NB4 (cell line): ENCODE measurements at regions not wholly inside any gene's neighbourhood (a gene's known extent, or its start where the extent isn't known, plus 50 kb on each side); places are given as distances from the start of the nearest gene placed in this dataset.

ENCODE experiments used
- DNase-seq: peaks from one replicate; pipeline ENCODE4 v3.0.0; 2010; ENCODE audit warnings: low read depth
- H3K4me3 ChIP-seq: one replicate; pipeline ENCODE4 v1.5.1; 2011; ENCODE audit warnings: mild to moderate bottlenecking, low read depth, low read length, moderate library complexity
- MYC ChIP-seq: IDR thresholded peaks from 2 replicates; pipeline ENCODE4 v1.6.1; 2011; ENCODE audit warnings: low read depth, low read length
- POLR2A ChIP-seq: IDR thresholded peaks from 2 replicates; pipeline ENCODE4 v1.6.1; 2011; ENCODE audit warnings: mild to moderate bottlenecking; ENCODE audit not compliant: insufficient read length; ENCODE audit errors: extremely low read depth
- TF ChIP-seq, protein P1 (sequence below): IDR thresholded peaks from one replicate; pipeline ENCODE4 v1.5.1; 2012; ENCODE audit warnings: low read depth, low read length
- TF ChIP-seq, protein P2 (sequence below): IDR thresholded peaks from 2 replicates; pipeline ENCODE4 v1.6.1; 2011; ENCODE audit warnings: low read depth, low read length

DNA sequence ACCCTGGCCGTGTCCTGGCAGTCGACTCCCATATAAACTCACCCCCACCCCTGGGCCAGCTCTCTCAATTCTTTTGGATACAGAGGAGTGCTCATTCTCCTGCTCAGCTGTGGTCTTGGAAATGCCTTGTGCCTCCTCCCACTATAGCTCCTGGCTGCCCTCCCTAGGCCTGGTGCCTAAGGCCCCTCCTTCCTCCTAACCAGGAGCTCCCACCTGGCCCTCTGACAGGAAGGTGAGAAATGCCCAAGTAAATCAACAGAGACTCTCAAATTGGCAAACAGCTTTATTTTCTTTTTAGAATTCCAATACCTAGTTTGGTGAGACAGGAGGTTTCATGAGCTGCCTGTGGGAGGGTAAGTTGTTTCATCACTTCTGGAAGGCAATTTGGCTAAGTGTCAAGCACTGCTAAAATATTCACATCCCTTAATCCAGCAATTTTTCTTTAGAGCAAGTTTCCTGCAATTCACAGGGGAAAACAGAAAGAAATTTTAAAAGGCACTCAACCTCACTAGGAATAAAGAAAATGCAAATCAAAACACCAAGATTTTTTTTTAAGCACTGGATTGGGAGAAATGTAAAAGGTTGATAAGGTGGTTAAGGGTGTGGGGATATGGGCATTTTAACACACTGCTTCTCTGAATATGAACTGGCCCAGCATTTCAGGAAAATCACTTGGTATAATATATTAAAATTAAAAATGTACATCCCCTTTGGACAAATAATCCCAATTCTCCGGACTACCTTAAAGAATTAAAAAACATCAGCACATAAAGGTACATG is 209.7 kb upstream of the ARHGAP20 start:
- TF ChIP-seq, protein P1, sequence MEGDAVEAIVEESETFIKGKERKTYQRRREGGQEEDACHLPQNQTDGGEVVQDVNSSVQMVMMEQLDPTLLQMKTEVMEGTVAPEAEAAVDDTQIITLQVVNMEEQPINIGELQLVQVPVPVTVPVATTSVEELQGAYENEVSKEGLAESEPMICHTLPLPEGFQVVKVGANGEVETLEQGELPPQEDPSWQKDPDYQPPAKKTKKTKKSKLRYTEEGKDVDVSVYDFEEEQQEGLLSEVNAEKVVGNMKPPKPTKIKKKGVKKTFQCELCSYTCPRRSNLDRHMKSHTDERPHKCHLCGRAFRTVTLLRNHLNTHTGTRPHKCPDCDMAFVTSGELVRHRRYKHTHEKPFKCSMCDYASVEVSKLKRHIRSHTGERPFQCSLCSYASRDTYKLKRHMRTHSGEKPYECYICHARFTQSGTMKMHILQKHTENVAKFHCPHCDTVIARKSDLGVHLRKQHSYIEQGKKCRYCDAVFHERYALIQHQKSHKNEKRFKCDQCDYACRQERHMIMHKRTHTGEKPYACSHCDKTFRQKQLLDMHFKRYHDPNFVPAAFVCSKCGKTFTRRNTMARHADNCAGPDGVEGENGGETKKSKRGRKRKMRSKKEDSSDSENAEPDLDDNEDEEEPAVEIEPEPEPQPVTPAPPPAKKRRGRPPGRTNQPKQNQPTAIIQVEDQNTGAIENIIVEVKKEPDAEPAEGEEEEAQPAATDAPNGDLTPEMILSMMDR = no peak
- TF ChIP-seq MYC (no peak), POLR2A (no peak)
- TF ChIP-seq, protein P2, sequence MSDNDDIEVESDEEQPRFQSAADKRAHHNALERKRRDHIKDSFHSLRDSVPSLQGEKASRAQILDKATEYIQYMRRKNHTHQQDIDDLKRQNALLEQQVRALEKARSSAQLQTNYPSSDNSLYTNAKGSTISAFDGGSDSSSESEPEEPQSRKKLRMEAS = no peak
- H3K4me3 ChIP-seq = no peak overlapping the region
- no peak for DNase-seq

DNA sequence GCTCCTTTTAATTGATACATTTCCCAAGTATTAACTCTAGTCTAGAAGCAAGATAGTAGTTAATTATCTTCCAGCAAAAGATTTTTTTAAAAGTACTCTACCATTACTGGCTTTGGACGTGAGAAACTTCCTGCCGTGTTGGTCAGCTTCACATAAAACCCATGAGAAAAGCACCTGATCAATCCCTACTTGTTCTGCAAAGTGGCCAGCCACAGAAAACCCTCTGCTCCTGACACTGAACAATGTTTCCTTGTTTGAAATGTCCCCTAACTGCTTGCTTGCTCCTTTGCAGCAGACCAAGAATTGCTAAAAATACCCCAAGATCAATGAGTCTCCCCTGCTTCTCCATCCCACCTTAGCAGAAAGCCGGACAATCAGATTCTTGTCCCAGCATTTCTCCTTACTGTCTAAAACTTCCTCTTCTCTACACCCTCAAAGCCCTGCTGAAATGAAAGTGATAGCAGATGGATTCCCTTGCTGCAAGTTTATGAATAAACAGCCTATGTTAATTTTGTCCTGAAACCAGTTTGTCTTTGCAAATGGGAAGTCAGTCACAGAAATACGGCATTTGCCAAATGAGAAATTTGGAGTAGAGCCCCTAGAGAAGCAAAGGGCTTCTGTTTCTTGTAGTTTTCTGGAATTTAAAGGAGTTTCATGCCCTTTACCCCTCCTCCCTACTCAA is 207.1 kb upstream of the ARHGAP20 start:
- TF ChIP-seq, protein P2 = no peak
- TF ChIP-seq POLR2A (no peak), MYC (no peak)
- TF ChIP-seq, protein P1 = no peak
- H3K4me3 ChIP-seq = no peak overlapping the region
- DNase-seq = no peak

DNA sequence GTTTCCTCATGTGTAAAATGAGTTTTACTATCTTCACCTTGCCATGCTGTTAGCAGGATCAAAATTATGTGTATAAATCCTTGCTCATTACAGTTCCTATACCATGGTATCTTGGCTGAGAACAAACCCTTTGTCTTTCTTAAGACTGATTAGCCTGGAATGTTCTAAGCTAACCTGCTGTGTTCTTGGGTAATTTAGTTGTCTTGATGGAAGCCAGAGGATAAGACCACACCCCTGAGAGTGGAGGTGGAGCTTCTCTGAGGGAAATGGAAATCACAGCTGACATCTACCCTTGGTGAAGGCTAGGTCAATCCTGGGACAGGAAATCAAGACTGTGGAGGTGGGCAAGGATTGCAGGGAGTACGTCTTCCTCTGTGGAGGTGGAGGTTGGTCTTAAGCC is 206.1 kb upstream of the ARHGAP20 start:
- TF ChIP-seq, protein P1 = no peak
- TF ChIP-seq POLR2A (no peak), MYC (no peak)
- TF ChIP-seq, protein P2 = no peak

DNA sequence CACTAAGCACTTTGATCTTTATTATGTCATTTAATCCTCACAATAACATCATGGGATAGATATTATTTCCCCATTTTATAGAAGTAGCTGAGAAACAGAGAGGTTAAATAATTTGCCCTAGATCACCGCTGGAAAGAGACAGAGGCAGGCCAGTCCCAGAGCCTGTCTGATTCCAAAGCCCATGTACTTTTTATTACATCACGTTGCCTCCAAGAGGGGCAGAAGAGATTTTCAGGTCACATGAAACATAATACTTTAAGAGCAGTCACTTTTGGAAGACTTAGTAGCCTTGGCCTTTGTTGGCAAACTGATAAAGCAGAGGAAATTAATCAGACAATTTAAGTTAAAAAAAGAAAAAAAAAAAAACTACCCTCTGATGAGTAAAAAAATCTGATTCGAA is 200.2 kb upstream of the ARHGAP20 start:
- TF ChIP-seq MYC (no peak), POLR2A (no peak)
- TF ChIP-seq, protein P1 = no peak
- TF ChIP-seq, protein P2 = no peak
- H3K4me3 ChIP-seq = no peak overlapping the region
- no peak for DNase-seq

More for the DNA sequence above, 206.1 kb upstream of the ARHGAP20 start:
- H3K4me3 ChIP-seq = no peak overlapping the region
- DNase-seq = no peak

DNA sequence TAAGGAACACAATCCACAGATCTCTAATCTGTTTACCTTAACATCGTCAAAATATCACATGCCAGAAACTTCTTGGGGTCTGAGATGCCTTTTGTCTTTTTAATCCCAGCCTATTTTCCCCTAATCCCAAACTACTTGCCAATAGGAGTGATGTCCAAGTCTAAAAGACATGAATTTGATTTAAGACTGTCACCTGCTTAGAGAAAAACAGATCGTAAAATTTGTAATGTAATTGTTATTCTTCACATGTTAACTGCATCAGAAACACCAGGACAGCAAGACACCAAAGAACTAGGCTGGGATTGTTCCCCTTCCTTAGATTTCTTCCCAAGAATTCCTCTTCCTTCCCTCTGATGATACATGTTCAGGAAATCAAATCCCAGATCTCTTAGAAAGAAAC is 198.1 kb upstream of the ARHGAP20 start:
- H3K4me3 ChIP-seq = no peak overlapping the region
- no peak for DNase-seq
- TF ChIP-seq POLR2A (no peak), MYC (no peak)
- TF ChIP-seq, protein P2 = no peak
- TF ChIP-seq, protein P1 = no peak
